OCI-LY7 (cell line): ENCODE measurements at regions not wholly inside any gene's neighbourhood (a gene's known extent, or its start where the extent isn't known, plus 50 kb on each side); places are given as distances from the start of the nearest gene placed in this dataset.

ENCODE experiments used
- BruUV-seq: library from RNA; stranded (reverse); fragments of 400-500 nt; replicated peaks from 2 replicates; lab custom pipeline; 2021; lab: Mats Ljungman, UMichigan
- CTCF ChIA-PET: fragments of 300-600 bp; sonication (Branson Sonifier 250); formaldehyde crosslinking; loops from one replicate; lab custom pipeline; 2022; ENCODE audit warnings: antibody characterized with exemption; ENCODE audit not compliant: unreplicated experiment; lab: Charles Lee
- POLR2A ChIA-PET: fragments of 300-600 bp; sonication (Branson Sonifier 250); formaldehyde crosslinking; loops from one replicate; lab custom pipeline; 2022; ENCODE audit warnings: antibody characterized with exemption; lab: Charles Lee
- DNase-seq: peaks from one replicate; pipeline ENCODE4 v3.0.0-alpha.2; 2015; ENCODE audit warnings: low spot score
- H2AFZ ChIP-seq: fragments of 200-600 bp; sonication (generic), shearing (Covaris generic); 2 replicates; pipeline ENCODE4 v1.6.1; 2014; ENCODE audit warnings: mild to moderate bottlenecking, antibody characterized with exemption, low read length, moderate library complexity
- H3K27ac ChIP-seq: fragments of 200-600 bp; sonication (generic); 2 replicates; pipeline ENCODE4 v1.5.1; 2014; ENCODE audit warnings: mixed run types, low read depth, mild to moderate bottlenecking, moderate library complexity, low read length, inconsistent platforms; ENCODE audit not compliant: poor library complexity, severe bottlenecking
- H3K36me3 ChIP-seq: fragments of 200-600 bp; sonication (generic); 2 replicates; pipeline ENCODE4 v1.6.1; 2014; ENCODE audit warnings: mild to moderate bottlenecking, antibody characterized with exemption, low read length, moderate library complexity, mixed read lengths; ENCODE audit not compliant: insufficient read depth
- H3K4me1 ChIP-seq: fragments of 200-600 bp; sonication (generic); 2 replicates; pipeline ENCODE4 v1.5.1; 2014; ENCODE audit warnings: mild to moderate bottlenecking, low read length; ENCODE audit not compliant: insufficient read depth, poor library complexity, severe bottlenecking
- H3K4me2 ChIP-seq: fragments of 200-600 bp; sonication (generic); 2 replicates; pipeline ENCODE4 v1.6.1; 2014; ENCODE audit warnings: mild to moderate bottlenecking, low read length
- H3K4me3 ChIP-seq: fragments of 200-600 bp; sonication (generic); 2 replicates; pipeline ENCODE4 v1.5.1; 2014; ENCODE audit warnings: mild to moderate bottlenecking, low read depth, low read length; ENCODE audit not compliant: poor library complexity, severe bottlenecking
- H3K79me2 ChIP-seq: fragments of 200-600 bp; sonication (generic); 2 replicates; pipeline ENCODE4 v1.6.1; 2016; ENCODE audit warnings: low read depth, mild to moderate bottlenecking, low read length, moderate library complexity, mixed read lengths; ENCODE audit not compliant: insufficient read depth
- H3K9me2 ChIP-seq: fragments of 200-600 bp; sonication (generic); 2 replicates; pipeline ENCODE4 v1.6.1; 2016; ENCODE audit warnings: mild to moderate bottlenecking, low read length, mixed read lengths; ENCODE audit not compliant: insufficient read depth
- H3K9me3 ChIP-seq: fragments of 200-600 bp; sonication (generic); 2 replicates; pipeline ENCODE4 v1.6.1; 2014; ENCODE audit warnings: mild to moderate bottlenecking, mixed run types, low read length, mixed read lengths
- H4K20me1 ChIP-seq: fragments of 200-600 bp; sonication (generic); 2 replicates; pipeline ENCODE4 v1.6.1; 2014; ENCODE audit warnings: mild to moderate bottlenecking, antibody characterized with exemption, low read length, moderate library complexity, mixed read lengths; ENCODE audit not compliant: insufficient read depth
- EZH2phosphoT487 ChIP-seq: fragments of 200-600 bp; sonication (generic); IDR thresholded peaks from 2 replicates; pipeline ENCODE4 v1.6.1; 2018; ENCODE audit warnings: low read depth, borderline replicate concordance, mild to moderate bottlenecking, mixed run types, antibody characterized with exemption, low read length, moderate library complexity, mixed read lengths
- intact Hi-C: fragments of 100-400 bp; cut with micrococcal nuclease; formaldehyde crosslinking; loops from one replicate; pipeline ENCODE4 v1.10.0; 2022; ENCODE audit not compliant: unreplicated experiment
- TF ChIP-seq, protein P1 (sequence below): fragments of 200-600 bp; sonication (generic); conservative IDR thresholded peaks from 2 replicates; pipeline ENCODE4 v1.5.1; 2014; ENCODE audit warnings: mild to moderate bottlenecking, antibody characterized with exemption, low read length, moderate library complexity, mixed read lengths

DNA sequence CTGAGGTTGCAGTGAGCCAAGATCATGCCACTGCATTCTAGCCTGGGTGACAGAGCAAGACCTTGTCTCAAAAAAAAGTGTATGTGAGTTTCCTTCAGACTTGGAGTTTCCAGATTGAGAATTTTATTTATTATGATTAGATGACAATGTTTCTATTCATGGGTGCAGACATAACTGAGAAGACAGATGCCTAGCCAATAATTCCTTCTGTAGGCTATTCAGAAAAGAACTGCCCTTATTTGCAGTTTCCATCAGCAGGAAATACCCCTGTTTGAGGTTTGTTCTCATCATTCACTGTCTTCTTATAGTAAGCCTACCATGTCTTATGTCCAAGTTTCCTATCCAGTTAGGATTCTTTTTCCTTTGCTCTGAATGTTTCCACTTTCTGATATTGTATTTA is 269.0 kb downstream of the KTN1 start:
- Histone ChIP-seq H3K4me1 (no peaks in the 10 kb centered on the region), H3K27ac (no peak overlapping the region), H3K36me3 (no peaks in the 10 kb centered on the region), H3K9me2 (no peaks in the 10 kb centered on the region), H4K20me1 (no peaks in the 10 kb centered on the region), H3K4me2 (no peak overlapping the region), H3K79me2 (no peaks in the 10 kb centered on the region), H3K4me3 (no peak overlapping the region), H3K9me3 (no peaks in the 10 kb centered on the region), H2AFZ (no peak overlapping the region)
- POLR2A ChIA-PET, result no interaction called here
- TF ChIP-seq, protein P1, sequence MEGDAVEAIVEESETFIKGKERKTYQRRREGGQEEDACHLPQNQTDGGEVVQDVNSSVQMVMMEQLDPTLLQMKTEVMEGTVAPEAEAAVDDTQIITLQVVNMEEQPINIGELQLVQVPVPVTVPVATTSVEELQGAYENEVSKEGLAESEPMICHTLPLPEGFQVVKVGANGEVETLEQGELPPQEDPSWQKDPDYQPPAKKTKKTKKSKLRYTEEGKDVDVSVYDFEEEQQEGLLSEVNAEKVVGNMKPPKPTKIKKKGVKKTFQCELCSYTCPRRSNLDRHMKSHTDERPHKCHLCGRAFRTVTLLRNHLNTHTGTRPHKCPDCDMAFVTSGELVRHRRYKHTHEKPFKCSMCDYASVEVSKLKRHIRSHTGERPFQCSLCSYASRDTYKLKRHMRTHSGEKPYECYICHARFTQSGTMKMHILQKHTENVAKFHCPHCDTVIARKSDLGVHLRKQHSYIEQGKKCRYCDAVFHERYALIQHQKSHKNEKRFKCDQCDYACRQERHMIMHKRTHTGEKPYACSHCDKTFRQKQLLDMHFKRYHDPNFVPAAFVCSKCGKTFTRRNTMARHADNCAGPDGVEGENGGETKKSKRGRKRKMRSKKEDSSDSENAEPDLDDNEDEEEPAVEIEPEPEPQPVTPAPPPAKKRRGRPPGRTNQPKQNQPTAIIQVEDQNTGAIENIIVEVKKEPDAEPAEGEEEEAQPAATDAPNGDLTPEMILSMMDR, result no peak
- no peak for TF ChIP-seq EZH2phosphoT487
- no peak for DNase-seq
- intact Hi-C loops, result no loop called here
- CTCF ChIA-PET, result no interaction called here
- no TSS peak for BruUV-seq

- H3K4me1 ChIP-seq, result no peaks in the 10 kb centered on the region
- BruUV-seq, result no TSS peak
- no peaks in the 10 kb centered on the region for H4K20me1 ChIP-seq
- TF ChIP-seq, protein P1, result no peak
- TF ChIP-seq EZH2phosphoT487, result no peak
- ChIA-PET POLR2A (no interaction called here), CTCF (interaction anchor here (0.6 kb wide), 1 partner anchor 67 kb away, joined by 3 read pairs; no protein-coding TSS in a partner anchor)
- intact Hi-C loops, result no loop called here
- H3K9me2 ChIP-seq, result no peaks in the 10 kb centered on the region
- no peaks in the 10 kb centered on the region for H3K36me3 ChIP-seq
- DNase-seq, result no peak
- no peak overlapping the region for H2AFZ ChIP-seq
- no peaks in the 10 kb centered on the region for H3K79me2 ChIP-seq
- no peak overlapping the region for H3K4me2 ChIP-seq
- H3K4me3 ChIP-seq, result no peak overlapping the region
- no peaks in the 10 kb centered on the region for H3K9me3 ChIP-seq
- H3K27ac ChIP-seq, result no peak overlapping the region
Observed at GRCh38 chr14:55849833-55850232, 268.4 kb upstream of the PELI2 start.

- Histone ChIP-seq H3K4me1 (no peaks in the 10 kb centered on the region), H3K9me3 (no peaks in the 10 kb centered on the region), H3K79me2 (no peaks in the 10 kb centered on the region), H3K27ac (no peak overlapping the region), H2AFZ (no peak overlapping the region), H3K9me2 (no peaks in the 10 kb centered on the region), H3K4me3 (no peak overlapping the region), H3K36me3 (no peaks in the 10 kb centered on the region), H4K20me1 (no peaks in the 10 kb centered on the region), H3K4me2 (no peak overlapping the region)
- ChIA-PET CTCF (no interaction called here), POLR2A (interaction anchor here (0.9 kb wide), 1 partner anchor 569 kb away, joined by 3 read pairs; no protein-coding TSS in a partner anchor)
- intact Hi-C loops, result no loop called here
- no TSS peak for BruUV-seq
- TF ChIP-seq, protein P1, result no peak
- no peak for TF ChIP-seq EZH2phosphoT487
- no peak for DNase-seq
Observed at GRCh38 chr14:55850825-55851241, 267.4 kb upstream of the PELI2 start.
